GM12878 (cell line): ENCODE measurements at regions not wholly inside any gene's neighbourhood (a gene's known extent, or its start where the extent isn't known, plus 50 kb on each side); places are given as distances from the start of the nearest gene placed in this dataset.

Source experiments
- EZH2 ChIP-seq: IDR thresholded peaks from 2 replicates; pipeline ENCODE4 v1.6.1; 2012; ENCODE audit warnings: low read depth, mild to moderate bottlenecking, control low read depth, inconsistent platforms, low read length, borderline replicate concordance; ENCODE audit not compliant: control insufficient read depth
- RELA ChIP-seq: fragments of 450-650 bp; IDR thresholded peaks from 2 replicates; pipeline ENCODE4 v1.8.0; 2014; ENCODE audit warnings: borderline replicate concordance; ENCODE audit not compliant: partially characterized antibody

DNA sequence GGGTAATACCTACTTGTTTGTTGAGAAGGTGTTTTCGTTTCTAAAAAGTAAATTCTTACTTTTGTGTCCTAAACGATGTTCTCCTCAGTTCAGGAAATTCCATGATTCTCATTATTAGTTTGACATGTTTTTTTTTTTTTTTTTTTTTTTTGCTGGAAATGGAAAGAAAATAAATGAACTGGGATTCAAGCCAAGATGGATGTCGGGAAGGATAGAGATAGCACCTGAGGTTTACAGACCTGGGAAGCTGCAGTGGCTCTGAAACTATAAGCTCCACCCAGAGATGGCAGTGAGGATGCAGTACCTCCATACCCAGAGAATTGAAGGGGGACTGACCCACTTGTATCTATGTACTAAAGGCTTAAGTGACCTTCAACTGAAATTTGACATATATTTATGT is 334.6 kb upstream of the TGFBR2 start:
- TF ChIP-seq RELA (no peak), EZH2 (no peak)
